WTC11 (cell line): ENCODE measurements at regions not wholly inside any gene's neighbourhood (a gene's known extent, or its start where the extent isn't known, plus 50 kb on each side); places are given as distances from the start of the nearest gene placed in this dataset.

Experiments
- ATAC-seq: fragments of 200-7000 bp; cut with Tn5 transposase; 2 replicates; pipeline ENCODE4 v1.10.0; 2021; ENCODE audit warnings: mild to moderate bottlenecking, moderate library complexity
- CTCF ChIA-PET: fragments of 300-600 bp; sonication (Branson Sonifier 250); formaldehyde crosslinking; loops from one replicate; lab custom pipeline; 2021; ENCODE audit warnings: antibody characterized with exemption; lab: Charles Lee
- POLR2A ChIA-PET: fragments of 350-600 bp; sonication (Branson Sonifier 250); formaldehyde crosslinking; loops from one replicate; lab custom pipeline; 2021; ENCODE audit warnings: antibody characterized with exemption; lab: Charles Lee
- DNase-seq: peaks from one replicate; pipeline ENCODE4 v3.0.0; 2021; ENCODE audit warnings: low spot score
- H3K27ac Mint-ChIP-seq: 2 replicates; pipeline ENCODE4 v1.8.0; 2021; ENCODE audit warnings: mixed read lengths
- H3K27me3 Mint-ChIP-seq: 2 replicates; pipeline ENCODE4 v1.8.0; 2021; ENCODE audit warnings: low read depth, mild to moderate bottlenecking, moderate library complexity, mixed read lengths
- H3K36me3 Mint-ChIP-seq: 2 replicates; pipeline ENCODE4 v1.8.0; 2021; ENCODE audit warnings: mixed read lengths
- H3K4me1 Mint-ChIP-seq: 2 replicates; pipeline ENCODE4 v1.8.0; 2022; ENCODE audit warnings: mixed read lengths
- H3K4me3 Mint-ChIP-seq: 2 replicates; pipeline ENCODE4 v1.8.0; 2021; ENCODE audit warnings: mild to moderate bottlenecking, moderate library complexity, mixed read lengths
- H3K9me3 Mint-ChIP-seq: 2 replicates; pipeline ENCODE4 v1.8.0; 2021; ENCODE audit warnings: mixed read lengths
- CBFB ChIP-seq: sonication (generic); formaldehyde crosslinking; IDR thresholded peaks from 2 replicates; pipeline ENCODE4 v1.8.1; 2022; ENCODE audit warnings: mild to moderate bottlenecking, low read depth, missing genetic modification reagents
- FOXK1 ChIP-seq: sonication (generic); formaldehyde crosslinking; IDR thresholded peaks from 2 replicates; pipeline ENCODE4 v1.8.0; 2022; ENCODE audit warnings: mild to moderate bottlenecking, moderate library complexity, missing genetic modification reagents
- JAZF1 ChIP-seq: fragments of 250-450 bp; sonication (Bioruptor Pico); IDR thresholded peaks from 2 replicates; pipeline ENCODE4 v1.9.0; 2021; ENCODE audit warnings: moderate library complexity, mild to moderate bottlenecking, inconsistent platforms
- MYBL2 ChIP-seq: sonication (generic); formaldehyde crosslinking; IDR thresholded peaks from 2 replicates; pipeline ENCODE4 v1.8.1; 2023; ENCODE audit warnings: mild to moderate bottlenecking, moderate library complexity, missing genetic modification reagents
- NFYB ChIP-seq: sonication (generic); formaldehyde crosslinking; conservative IDR thresholded peaks from 2 replicates; pipeline ENCODE4 v1.8.0; 2022; ENCODE audit warnings: low read depth, missing genetic modification reagents
- NR3C1 ChIP-seq: sonication (generic); formaldehyde crosslinking; conservative IDR thresholded peaks from 2 replicates; pipeline ENCODE4 v1.8.1; 2023; ENCODE audit warnings: low read depth, mild to moderate bottlenecking, missing genetic modification reagents
- SOX15 ChIP-seq: fragments of 250-450 bp; sonication (Bioruptor Pico); IDR thresholded peaks from 2 replicates; pipeline ENCODE4 v1.9.0; 2021; ENCODE audit warnings: mild to moderate bottlenecking
- ZNF121 ChIP-seq: sonication (generic); formaldehyde crosslinking; IDR thresholded peaks from 2 replicates; pipeline ENCODE4 v1.8.0; 2023; ENCODE audit warnings: missing genetic modification reagents
- ZNF416 ChIP-seq: fragments of 250-450 bp; sonication (Bioruptor Pico); IDR thresholded peaks from 2 replicates; pipeline ENCODE4 v1.9.0; 2021; ENCODE audit warnings: mild to moderate bottlenecking, inconsistent platforms
- ZNF671 ChIP-seq: fragments of 250-450 bp; sonication (Bioruptor Pico); IDR thresholded peaks from 2 replicates; pipeline ENCODE4 v1.8.0; 2021; ENCODE audit warnings: mild to moderate bottlenecking
- TF ChIP-seq, protein P1 (sequence below): fragments of 250-450 bp; sonication (Bioruptor Pico); IDR thresholded peaks from 2 replicates; pipeline ENCODE4 v1.9.0; 2021; ENCODE audit warnings: mild to moderate bottlenecking, borderline replicate concordance
- TF ChIP-seq, protein P2 (sequence below): sonication (generic); formaldehyde crosslinking; IDR thresholded peaks from 2 replicates; pipeline ENCODE4 v1.8.0; 2022; ENCODE audit warnings: mild to moderate bottlenecking, missing genetic modification reagents
- TF ChIP-seq, protein P3 (sequence below): sonication (generic); formaldehyde crosslinking; IDR thresholded peaks from 2 replicates; pipeline ENCODE4 v1.8.1; 2022; ENCODE audit warnings: low read depth, missing genetic modification reagents, borderline replicate concordance
- TF ChIP-seq, protein P4 (sequence below): sonication (generic); formaldehyde crosslinking; conservative IDR thresholded peaks from 2 replicates; pipeline ENCODE4 v1.8.1; 2022; ENCODE audit warnings: mild to moderate bottlenecking, missing genetic modification reagents
- TF ChIP-seq, protein P5 (sequence below): fragments of 250-450 bp; sonication (Bioruptor Pico); IDR thresholded peaks from 2 replicates; pipeline ENCODE4 v1.9.0; 2021; ENCODE audit warnings: mild to moderate bottlenecking
- TF ChIP-seq, protein P6 (sequence below): sonication (generic); formaldehyde crosslinking; IDR thresholded peaks from 2 replicates; pipeline ENCODE4 v1.8.1; 2022; ENCODE audit warnings: mild to moderate bottlenecking, moderate library complexity, missing genetic modification reagents
- TF ChIP-seq, protein P7 (sequence below): sonication (generic); formaldehyde crosslinking; IDR thresholded peaks from 2 replicates; pipeline ENCODE4 v1.8.1; 2023; ENCODE audit warnings: mild to moderate bottlenecking, missing genetic modification reagents

DNA sequence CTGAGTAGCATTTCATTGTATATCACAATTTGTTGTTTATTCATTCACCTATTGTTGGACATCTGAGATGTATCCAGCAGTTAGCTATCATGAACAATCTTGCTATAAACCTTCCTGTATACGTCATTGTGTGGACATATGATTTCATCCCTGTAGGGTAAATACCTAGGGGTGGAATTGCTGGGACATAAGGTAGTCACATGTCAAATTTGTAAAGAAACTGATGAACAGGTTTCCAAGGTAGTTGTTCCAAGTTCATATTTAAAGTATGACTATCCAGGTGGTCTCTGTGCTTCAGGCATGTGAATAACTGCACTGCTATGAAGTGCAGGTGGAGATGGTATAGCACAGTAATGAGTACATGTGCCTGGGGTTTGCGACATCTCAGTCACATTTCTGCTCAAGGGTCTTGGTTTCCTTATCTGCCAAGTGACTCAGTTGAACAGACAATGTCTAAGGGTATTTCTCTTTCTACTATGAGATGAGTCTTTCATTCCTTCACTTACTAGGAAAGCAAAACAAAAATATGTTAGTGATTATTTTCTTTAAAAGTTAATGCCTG, 229.0 kb upstream of the HES1 start (continued):
- TF ChIP-seq, protein P1, sequence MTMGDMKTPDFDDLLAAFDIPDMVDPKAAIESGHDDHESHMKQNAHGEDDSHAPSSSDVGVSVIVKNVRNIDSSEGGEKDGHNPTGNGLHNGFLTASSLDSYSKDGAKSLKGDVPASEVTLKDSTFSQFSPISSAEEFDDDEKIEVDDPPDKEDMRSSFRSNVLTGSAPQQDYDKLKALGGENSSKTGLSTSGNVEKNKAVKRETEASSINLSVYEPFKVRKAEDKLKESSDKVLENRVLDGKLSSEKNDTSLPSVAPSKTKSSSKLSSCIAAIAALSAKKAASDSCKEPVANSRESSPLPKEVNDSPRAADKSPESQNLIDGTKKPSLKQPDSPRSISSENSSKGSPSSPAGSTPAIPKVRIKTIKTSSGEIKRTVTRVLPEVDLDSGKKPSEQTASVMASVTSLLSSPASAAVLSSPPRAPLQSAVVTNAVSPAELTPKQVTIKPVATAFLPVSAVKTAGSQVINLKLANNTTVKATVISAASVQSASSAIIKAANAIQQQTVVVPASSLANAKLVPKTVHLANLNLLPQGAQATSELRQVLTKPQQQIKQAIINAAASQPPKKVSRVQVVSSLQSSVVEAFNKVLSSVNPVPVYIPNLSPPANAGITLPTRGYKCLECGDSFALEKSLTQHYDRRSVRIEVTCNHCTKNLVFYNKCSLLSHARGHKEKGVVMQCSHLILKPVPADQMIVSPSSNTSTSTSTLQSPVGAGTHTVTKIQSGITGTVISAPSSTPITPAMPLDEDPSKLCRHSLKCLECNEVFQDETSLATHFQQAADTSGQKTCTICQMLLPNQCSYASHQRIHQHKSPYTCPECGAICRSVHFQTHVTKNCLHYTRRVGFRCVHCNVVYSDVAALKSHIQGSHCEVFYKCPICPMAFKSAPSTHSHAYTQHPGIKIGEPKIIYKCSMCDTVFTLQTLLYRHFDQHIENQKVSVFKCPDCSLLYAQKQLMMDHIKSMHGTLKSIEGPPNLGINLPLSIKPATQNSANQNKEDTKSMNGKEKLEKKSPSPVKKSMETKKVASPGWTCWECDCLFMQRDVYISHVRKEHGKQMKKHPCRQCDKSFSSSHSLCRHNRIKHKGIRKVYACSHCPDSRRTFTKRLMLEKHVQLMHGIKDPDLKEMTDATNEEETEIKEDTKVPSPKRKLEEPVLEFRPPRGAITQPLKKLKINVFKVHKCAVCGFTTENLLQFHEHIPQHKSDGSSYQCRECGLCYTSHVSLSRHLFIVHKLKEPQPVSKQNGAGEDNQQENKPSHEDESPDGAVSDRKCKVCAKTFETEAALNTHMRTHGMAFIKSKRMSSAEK: no peak
- TF ChIP-seq ZNF416 (CRISPR knock-in tag): no peak
- TF ChIP-seq NR3C1: no peak
- TF ChIP-seq FOXK1 (CRISPR knock-in tag): no peak
- TF ChIP-seq, protein P2, sequence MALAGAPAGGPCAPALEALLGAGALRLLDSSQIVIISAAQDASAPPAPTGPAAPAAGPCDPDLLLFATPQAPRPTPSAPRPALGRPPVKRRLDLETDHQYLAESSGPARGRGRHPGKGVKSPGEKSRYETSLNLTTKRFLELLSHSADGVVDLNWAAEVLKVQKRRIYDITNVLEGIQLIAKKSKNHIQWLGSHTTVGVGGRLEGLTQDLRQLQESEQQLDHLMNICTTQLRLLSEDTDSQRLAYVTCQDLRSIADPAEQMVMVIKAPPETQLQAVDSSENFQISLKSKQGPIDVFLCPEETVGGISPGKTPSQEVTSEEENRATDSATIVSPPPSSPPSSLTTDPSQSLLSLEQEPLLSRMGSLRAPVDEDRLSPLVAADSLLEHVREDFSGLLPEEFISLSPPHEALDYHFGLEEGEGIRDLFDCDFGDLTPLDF: no peak
- TF ChIP-seq, all 79 proteins: peak for 0

DNA sequence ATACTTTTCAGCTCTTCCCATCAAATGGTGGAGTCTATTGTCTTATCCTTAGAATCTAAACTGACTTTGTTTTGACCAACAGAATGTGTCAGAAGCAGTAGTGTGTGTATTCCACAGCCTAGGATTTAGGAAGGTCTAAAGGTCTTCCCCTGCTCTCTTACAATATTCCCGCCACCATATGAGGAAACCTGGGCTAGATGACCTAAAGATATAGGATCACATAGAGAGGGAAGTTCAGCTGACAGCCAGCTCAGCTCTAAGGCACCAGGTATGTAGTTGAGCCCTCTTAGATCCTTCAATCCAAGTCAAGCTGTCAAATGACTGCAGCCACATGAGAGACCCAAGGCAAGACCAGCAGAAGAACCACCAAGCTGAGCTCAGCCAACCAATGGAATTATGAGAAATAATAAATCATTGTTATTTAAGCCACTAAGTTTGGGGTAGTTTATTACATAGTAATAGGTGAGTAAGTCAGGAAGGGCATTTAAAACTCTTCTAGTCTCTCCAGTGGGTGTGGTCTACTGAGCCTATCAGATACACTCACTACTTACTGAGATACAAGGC, 227.7 kb upstream of the HES1 start:
- Mint-ChIP-seq H3K27me3 (peaks cover 17% of the 10 kb centered on the region; the same call in 1 of the 2 replicates), H3K4me3 (no peak overlapping the region), H3K36me3 (peaks cover 11% of the 10 kb centered on the region), H3K27ac (no peak overlapping the region), H3K9me3 (peaks cover 16% of the 10 kb centered on the region), H3K4me1 (peaks cover 28% of the 10 kb centered on the region)
- DNase-seq (no peak), ATAC-seq (no peak)
- CTCF ChIA-PET: no interaction called here
- POLR2A ChIA-PET: interaction anchor here (0.6 kb wide), 1 partner anchor 10 kb away, joined by 3 read pairs; no protein-coding TSS in a partner anchor
- TF ChIP-seq NFYB (CRISPR knock-in tag): no peak
- no peak for TF ChIP-seq FOXK1 (CRISPR knock-in tag)
- TF ChIP-seq, protein P3, sequence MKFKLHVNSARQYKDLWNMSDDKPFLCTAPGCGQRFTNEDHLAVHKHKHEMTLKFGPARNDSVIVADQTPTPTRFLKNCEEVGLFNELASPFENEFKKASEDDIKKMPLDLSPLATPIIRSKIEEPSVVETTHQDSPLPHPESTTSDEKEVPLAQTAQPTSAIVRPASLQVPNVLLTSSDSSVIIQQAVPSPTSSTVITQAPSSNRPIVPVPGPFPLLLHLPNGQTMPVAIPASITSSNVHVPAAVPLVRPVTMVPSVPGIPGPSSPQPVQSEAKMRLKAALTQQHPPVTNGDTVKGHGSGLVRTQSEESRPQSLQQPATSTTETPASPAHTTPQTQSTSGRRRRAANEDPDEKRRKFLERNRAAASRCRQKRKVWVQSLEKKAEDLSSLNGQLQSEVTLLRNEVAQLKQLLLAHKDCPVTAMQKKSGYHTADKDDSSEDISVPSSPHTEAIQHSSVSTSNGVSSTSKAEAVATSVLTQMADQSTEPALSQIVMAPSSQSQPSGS (CRISPR knock-in tag): no peak
- no peak for TF ChIP-seq ZNF121
- no peak for TF ChIP-seq SOX15 (CRISPR knock-in tag)
- TF ChIP-seq, protein P4, sequence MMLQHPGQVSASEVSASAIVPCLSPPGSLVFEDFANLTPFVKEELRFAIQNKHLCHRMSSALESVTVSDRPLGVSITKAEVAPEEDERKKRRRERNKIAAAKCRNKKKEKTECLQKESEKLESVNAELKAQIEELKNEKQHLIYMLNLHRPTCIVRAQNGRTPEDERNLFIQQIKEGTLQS (CRISPR knock-in tag): no peak
- TF ChIP-seq, protein P5, sequence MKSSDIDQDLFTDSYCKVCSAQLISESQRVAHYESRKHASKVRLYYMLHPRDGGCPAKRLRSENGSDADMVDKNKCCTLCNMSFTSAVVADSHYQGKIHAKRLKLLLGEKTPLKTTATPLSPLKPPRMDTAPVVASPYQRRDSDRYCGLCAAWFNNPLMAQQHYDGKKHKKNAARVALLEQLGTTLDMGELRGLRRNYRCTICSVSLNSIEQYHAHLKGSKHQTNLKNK (CRISPR knock-in tag): no peak
- TF ChIP-seq, protein P6, sequence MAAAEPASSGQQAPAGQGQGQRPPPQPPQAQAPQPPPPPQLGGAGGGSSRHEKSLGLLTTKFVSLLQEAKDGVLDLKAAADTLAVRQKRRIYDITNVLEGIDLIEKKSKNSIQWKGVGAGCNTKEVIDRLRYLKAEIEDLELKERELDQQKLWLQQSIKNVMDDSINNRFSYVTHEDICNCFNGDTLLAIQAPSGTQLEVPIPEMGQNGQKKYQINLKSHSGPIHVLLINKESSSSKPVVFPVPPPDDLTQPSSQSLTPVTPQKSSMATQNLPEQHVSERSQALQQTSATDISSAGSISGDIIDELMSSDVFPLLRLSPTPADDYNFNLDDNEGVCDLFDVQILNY (CRISPR knock-in tag): no peak
- no peak for TF ChIP-seq JAZF1 (CRISPR knock-in tag)

DNA sequence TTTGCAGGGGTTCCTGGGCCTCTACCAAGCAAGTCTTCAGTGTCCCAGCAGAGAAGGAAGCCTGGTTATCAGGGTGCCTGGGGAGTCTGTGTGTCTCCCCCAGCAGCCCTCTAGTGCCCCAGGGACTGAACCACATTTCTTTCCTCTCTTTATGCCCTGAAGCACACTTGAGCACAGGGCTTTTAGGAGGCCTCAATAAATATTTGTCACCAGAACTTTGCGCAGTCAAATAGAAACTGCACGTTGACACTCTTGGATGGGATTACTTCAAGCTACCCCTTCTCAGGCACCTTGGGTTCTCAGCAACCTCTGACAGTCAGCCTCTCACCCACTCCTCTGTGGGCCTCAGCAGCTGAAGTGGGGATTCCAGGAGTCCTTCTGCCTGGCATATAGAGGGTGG, 226.6 kb upstream of the HES1 start:
- ChIA-PET CTCF (no interaction called here), POLR2A (no interaction called here)
- peaks cover 16% of the 10 kb centered on the region for H3K9me3 Mint-ChIP-seq
- no peak for TF ChIP-seq CBFB (CRISPR knock-in tag)
- TF ChIP-seq, protein P7, sequence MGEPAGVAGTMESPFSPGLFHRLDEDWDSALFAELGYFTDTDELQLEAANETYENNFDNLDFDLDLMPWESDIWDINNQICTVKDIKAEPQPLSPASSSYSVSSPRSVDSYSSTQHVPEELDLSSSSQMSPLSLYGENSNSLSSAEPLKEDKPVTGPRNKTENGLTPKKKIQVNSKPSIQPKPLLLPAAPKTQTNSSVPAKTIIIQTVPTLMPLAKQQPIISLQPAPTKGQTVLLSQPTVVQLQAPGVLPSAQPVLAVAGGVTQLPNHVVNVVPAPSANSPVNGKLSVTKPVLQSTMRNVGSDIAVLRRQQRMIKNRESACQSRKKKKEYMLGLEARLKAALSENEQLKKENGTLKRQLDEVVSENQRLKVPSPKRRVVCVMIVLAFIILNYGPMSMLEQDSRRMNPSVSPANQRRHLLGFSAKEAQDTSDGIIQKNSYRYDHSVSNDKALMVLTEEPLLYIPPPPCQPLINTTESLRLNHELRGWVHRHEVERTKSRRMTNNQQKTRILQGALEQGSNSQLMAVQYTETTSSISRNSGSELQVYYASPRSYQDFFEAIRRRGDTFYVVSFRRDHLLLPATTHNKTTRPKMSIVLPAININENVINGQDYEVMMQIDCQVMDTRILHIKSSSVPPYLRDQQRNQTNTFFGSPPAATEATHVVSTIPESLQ (CRISPR knock-in tag): no peak
- no peak for TF ChIP-seq FOXK1 (CRISPR knock-in tag)
- TF ChIP-seq, protein P5 (CRISPR knock-in tag): no peak
- TF ChIP-seq ZNF671 (CRISPR knock-in tag): no peak
- no peak for TF ChIP-seq MYBL2
- H3K36me3 Mint-ChIP-seq: peaks cover 11% of the 10 kb centered on the region
- H3K27me3 Mint-ChIP-seq: peaks cover 16% of the 10 kb centered on the region; the same call in 1 of the 2 replicates
- peaks cover 23% of the 10 kb centered on the region for H3K4me1 Mint-ChIP-seq
- DNase-seq (no peak), ATAC-seq (no peak)
- H3K27ac Mint-ChIP-seq: no peak overlapping the region
- no peak overlapping the region for H3K4me3 Mint-ChIP-seq
